K562 (cell line): ENCODE measurements at regions not wholly inside any gene's neighbourhood (a gene's known extent, or its start where the extent isn't known, plus 50 kb on each side); places are given as distances from the start of the nearest gene placed in this dataset.
A peak's percentile ranks its signal among the peaks of the same experiment; 100 is the strongest.

ENCODE experiments used
- ARID1B ChIP-seq: fragments of 450-650 bp; IDR thresholded peaks from 2 replicates; pipeline ENCODE4 v1.6.1; 2016; ENCODE audit warnings: antibody characterized with exemption, mild to moderate bottlenecking, inconsistent platforms
- ARID2 ChIP-seq: fragments of 450-650 bp; IDR thresholded peaks from 2 replicates; pipeline ENCODE4 v1.6.1; 2017; ENCODE audit warnings: antibody characterized with exemption, mild to moderate bottlenecking
- BRF1 ChIP-seq: IDR thresholded peaks from 3 replicates; pipeline ENCODE4 v1.6.1; 2011; ENCODE audit warnings: borderline replicate concordance, mild to moderate bottlenecking; ENCODE audit not compliant: insufficient read length; ENCODE audit errors: extremely low read depth
- CC2D1A ChIP-seq: fragments of 450-650 bp; IDR thresholded peaks from 2 replicates; pipeline ENCODE4 v1.6.1; 2017; ENCODE audit warnings: mild to moderate bottlenecking
- E2F3 ChIP-seq: fragments of 250-450 bp; sonication (Bioruptor Pico); IDR thresholded peaks from 2 replicates; pipeline ENCODE4 v1.4.0; 2020; ENCODE audit warnings: mild to moderate bottlenecking
- HDAC3 ChIP-seq: fragments of 450-650 bp; IDR thresholded peaks from 2 replicates; pipeline ENCODE4 v1.6.1; 2018; ENCODE audit warnings: borderline replicate concordance, mild to moderate bottlenecking, moderate library complexity; ENCODE audit not compliant: partially characterized antibody
- RAD21 ChIP-seq, 2 experiments: fragments of 250-450 bp in 1 of 2; fragments of 450-650 bp in 1 of 2; sonication (Bioruptor Pico) in 1 of 2; formaldehyde crosslinking in 1 of 2; IDR thresholded peaks in 1 of 2; conservative IDR thresholded peaks in 1 of 2; 2 replicates each; pipeline versions ENCODE4 v1.4.0 to v1.8.0; 2020 to 2022; ENCODE audit warnings: mild to moderate bottlenecking in 2 of 2, moderate library complexity in 1 of 2
- RFX7 ChIP-seq: fragments of 250-450 bp; sonication (Bioruptor Pico); IDR thresholded peaks from 2 replicates; pipeline ENCODE4 v1.5.1; 2021; ENCODE audit warnings: mild to moderate bottlenecking
- SMAD4 ChIP-seq: fragments of 250-450 bp; sonication (Bioruptor Pico); conservative IDR thresholded peaks from 2 replicates; pipeline ENCODE4 v1.8.0; 2021; ENCODE audit warnings: inconsistent platforms, mild to moderate bottlenecking, moderate library complexity
- TAF9B ChIP-seq: fragments of 450-650 bp; IDR thresholded peaks from 2 replicates; pipeline ENCODE4 v1.6.1; 2018; ENCODE audit warnings: mild to moderate bottlenecking; ENCODE audit not compliant: partially characterized antibody
- ZKSCAN1 ChIP-seq: fragments of 150-350 bp; IDR thresholded peaks from 2 replicates; pipeline ENCODE4 v1.6.1; 2016; ENCODE audit warnings: low read depth, low read length
- TF ChIP-seq, protein P1 (sequence below), 3 experiments: IDR thresholded peaks in 2 of 3; conservative IDR thresholded peaks in 1 of 3; 2 replicates each; pipeline ENCODE4 v1.5.1; 2011 to 2012; ENCODE audit warnings: low read length in 3 of 3, mild to moderate bottlenecking in 3 of 3, control low read depth in 2 of 3, improper control_type of control experiment in 1 of 3, inconsistent platforms in 1 of 3, low read depth in 1 of 3, mixed read lengths in 1 of 3, moderate library complexity in 1 of 3; ENCODE audit not compliant: insufficient read depth in 2 of 3
- TF ChIP-seq, protein P2 (sequence below): fragments of 450-650 bp; formaldehyde crosslinking; IDR thresholded peaks from 2 replicates; pipeline ENCODE4 v1.4.0; 2022; ENCODE audit warnings: missing genetic modification characterization
- TF ChIP-seq, protein P3 (sequence below): fragments of 450-650 bp; IDR thresholded peaks from one replicate; pipeline ENCODE4 v1.6.1; 2018; ENCODE audit warnings: mild to moderate bottlenecking, moderate library complexity; ENCODE audit not compliant: partially characterized antibody
- TF ChIP-seq, protein P4 (sequence below): fragments of 250-450 bp; sonication (Bioruptor Pico); IDR thresholded peaks from 2 replicates; pipeline ENCODE4 v1.8.0; 2022; ENCODE audit warnings: moderate library complexity, mild to moderate bottlenecking, inconsistent platforms
- TF ChIP-seq, protein P5 (sequence below): sonication (generic); IDR thresholded peaks from 2 replicates; pipeline ENCODE4 v1.6.1; 2016
- TF ChIP-seq, protein P6 (sequence below), 2 experiments: fragments of 450-650 bp; IDR thresholded peaks; 2 replicates each; pipeline ENCODE4 v1.6.1; 2016

DNA sequence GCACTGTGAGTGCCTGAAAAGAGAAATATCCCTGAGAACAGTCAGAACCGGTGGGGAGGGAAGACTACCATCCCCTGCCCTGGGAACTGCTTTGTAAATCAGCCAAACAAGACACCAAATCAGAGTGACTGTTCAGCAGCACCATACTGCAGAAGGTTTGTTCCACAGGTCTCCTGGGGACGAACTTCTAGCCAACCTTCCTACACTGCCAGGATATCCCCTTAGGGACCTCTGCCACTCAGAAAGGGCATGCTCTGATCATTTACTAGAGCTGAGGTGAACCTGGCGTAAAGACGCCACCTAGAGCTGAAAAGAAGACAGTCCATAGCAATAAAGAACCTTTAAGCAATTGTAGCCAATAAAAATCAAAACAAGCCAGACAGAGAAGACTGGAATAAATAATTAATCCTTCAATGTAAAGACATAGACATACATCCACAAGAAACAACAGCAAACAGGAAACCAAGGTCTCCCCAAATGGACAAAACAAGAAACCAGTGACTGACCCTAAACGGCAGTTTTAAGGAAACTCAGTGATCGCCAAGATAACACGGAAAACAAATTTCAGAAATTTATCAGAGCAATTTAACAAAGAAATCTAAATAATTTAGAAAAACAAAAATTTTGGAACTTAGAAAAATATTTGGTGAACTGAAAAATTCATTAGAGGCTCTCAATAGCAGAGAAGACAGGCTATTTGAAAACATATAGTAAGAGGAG is 228.1 kb upstream of the AMIGO2 start (continued):
- TF ChIP-seq, protein P1, sequence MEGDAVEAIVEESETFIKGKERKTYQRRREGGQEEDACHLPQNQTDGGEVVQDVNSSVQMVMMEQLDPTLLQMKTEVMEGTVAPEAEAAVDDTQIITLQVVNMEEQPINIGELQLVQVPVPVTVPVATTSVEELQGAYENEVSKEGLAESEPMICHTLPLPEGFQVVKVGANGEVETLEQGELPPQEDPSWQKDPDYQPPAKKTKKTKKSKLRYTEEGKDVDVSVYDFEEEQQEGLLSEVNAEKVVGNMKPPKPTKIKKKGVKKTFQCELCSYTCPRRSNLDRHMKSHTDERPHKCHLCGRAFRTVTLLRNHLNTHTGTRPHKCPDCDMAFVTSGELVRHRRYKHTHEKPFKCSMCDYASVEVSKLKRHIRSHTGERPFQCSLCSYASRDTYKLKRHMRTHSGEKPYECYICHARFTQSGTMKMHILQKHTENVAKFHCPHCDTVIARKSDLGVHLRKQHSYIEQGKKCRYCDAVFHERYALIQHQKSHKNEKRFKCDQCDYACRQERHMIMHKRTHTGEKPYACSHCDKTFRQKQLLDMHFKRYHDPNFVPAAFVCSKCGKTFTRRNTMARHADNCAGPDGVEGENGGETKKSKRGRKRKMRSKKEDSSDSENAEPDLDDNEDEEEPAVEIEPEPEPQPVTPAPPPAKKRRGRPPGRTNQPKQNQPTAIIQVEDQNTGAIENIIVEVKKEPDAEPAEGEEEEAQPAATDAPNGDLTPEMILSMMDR (IDR thresholded peaks at IDR 0.05 in 2 of 3, conservative IDR thresholded peaks at IDR 0.05 in 1 of 3; ENCODE audit: insufficient read depth in 2 of 3, low read depth in 1 of 3, low read length in 3 of 3), result peak; percentile 64 to 71 (median 70)
- TF ChIP-seq, protein P2, sequence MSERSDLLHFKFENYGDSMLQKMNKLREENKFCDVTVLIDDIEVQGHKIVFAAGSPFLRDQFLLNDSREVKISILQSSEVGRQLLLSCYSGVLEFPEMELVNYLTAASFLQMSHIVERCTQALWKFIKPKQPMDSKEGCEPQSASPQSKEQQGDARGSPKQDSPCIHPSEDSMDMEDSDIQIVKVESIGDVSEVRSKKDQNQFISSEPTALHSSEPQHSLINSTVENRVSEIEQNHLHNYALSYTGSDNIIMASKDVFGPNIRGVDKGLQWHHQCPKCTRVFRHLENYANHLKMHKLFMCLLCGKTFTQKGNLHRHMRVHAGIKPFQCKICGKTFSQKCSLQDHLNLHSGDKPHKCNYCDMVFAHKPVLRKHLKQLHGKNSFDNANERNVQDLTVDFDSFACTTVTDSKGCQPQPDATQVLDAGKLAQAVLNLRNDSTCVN (CRISPR knock-in tag), result no peak
- TF ChIP-seq E2F3 (no peak), CC2D1A (peak; percentile 71), HDAC3 (peak; percentile 39), TAF9B (peak; percentile 19), BRF1 (no peak), RFX7 (CRISPR knock-in tag) (no peak), SMAD4 (CRISPR knock-in tag) (peak; percentile 49; the same call in 1 of the 2 replicates), ZKSCAN1 (no peak), RAD21 (CRISPR knock-in tag; conservative IDR thresholded peaks at IDR 0.05 in 1 of 2, IDR thresholded peaks at IDR 0.05 in 1 of 2) (peak; percentile 59 to 96), ARID1B (0 out of 2 replicates have a peak, but pooled peaks have one; percentile 14), ARID2 (0 out of 2 replicates have a peak, but pooled peaks have one; percentile 34)
- TF ChIP-seq, protein P3, sequence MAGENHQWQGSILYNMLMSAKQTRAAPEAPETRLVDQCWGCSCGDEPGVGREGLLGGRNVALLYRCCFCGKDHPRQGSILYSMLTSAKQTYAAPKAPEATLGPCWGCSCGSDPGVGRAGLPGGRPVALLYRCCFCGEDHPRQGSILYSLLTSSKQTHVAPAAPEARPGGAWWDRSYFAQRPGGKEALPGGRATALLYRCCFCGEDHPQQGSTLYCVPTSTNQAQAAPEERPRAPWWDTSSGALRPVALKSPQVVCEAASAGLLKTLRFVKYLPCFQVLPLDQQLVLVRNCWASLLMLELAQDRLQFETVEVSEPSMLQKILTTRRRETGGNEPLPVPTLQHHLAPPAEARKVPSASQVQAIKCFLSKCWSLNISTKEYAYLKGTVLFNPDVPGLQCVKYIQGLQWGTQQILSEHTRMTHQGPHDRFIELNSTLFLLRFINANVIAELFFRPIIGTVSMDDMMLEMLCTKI, result no peak
- TF ChIP-seq, protein P4, sequence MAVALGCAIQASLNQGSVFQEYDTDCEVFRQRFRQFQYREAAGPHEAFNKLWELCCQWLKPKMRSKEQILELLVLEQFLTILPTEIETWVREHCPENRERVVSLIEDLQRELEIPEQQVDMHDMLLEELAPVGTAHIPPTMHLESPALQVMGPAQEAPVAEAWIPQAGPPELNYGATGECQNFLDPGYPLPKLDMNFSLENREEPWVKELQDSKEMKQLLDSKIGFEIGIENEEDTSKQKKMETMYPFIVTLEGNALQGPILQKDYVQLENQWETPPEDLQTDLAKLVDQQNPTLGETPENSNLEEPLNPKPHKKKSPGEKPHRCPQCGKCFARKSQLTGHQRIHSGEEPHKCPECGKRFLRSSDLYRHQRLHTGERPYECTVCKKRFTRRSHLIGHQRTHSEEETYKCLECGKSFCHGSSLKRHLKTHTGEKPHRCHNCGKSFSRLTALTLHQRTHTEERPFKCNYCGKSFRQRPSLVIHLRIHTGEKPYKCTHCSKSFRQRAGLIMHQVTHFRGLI (CRISPR knock-in tag), result no peak
- TF ChIP-seq, protein P5, sequence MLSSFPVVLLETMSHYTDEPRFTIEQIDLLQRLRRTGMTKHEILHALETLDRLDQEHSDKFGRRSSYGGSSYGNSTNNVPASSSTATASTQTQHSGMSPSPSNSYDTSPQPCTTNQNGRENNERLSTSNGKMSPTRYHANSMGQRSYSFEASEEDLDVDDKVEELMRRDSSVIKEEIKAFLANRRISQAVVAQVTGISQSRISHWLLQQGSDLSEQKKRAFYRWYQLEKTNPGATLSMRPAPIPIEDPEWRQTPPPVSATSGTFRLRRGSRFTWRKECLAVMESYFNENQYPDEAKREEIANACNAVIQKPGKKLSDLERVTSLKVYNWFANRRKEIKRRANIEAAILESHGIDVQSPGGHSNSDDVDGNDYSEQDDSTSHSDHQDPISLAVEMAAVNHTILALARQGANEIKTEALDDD, result no peak
- TF ChIP-seq, protein P6, sequence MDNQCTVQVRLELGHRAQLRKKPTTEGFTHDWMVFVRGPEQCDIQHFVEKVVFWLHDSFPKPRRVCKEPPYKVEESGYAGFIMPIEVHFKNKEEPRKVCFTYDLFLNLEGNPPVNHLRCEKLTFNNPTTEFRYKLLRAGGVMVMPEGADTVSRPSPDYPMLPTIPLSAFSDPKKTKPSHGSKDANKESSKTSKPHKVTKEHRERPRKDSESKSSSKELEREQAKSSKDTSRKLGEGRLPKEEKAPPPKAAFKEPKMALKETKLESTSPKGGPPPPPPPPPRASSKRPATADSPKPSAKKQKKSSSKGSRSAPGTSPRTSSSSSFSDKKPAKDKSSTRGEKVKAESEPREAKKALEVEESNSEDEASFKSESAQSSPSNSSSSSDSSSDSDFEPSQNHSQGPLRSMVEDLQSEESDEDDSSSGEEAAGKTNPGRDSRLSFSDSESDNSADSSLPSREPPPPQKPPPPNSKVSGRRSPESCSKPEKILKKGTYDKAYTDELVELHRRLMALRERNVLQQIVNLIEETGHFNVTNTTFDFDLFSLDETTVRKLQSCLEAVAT (IDR thresholded peaks at IDR 0.05), result peak in 1 of 2 experiments; percentile 15; a peak in 1 of 4 replicates
